ENCODE measurements at regions not wholly inside any gene's neighbourhood (a gene's known extent, or its start where the extent isn't known, plus 50 kb on each side); places are given as distances from the start of the nearest gene placed in this dataset.

- H3K4me1 ChIP-seq (ENCODE audit: control insufficient read depth in 2 of 2, insufficient read depth in 2 of 2, low read length in 2 of 2), result no peaks in the 10 kb centered on the region
- ChIA-PET POLR2A (no interaction called here), CTCF (no interaction called here)
- H3K4me3 ChIP-seq (ENCODE audit: control extremely low read depth in 1 of 5, extremely low read depth in 1 of 5, insufficient read depth in 1 of 5, low read depth in 2 of 5, low read length in 4 of 5), result no peak overlapping the region
- H3K79me2 ChIP-seq (ENCODE audit: control insufficient read depth, insufficient read depth, low read length), result no peaks in the 10 kb centered on the region
- H4K20me1 ChIP-seq (ENCODE audit: control insufficient read depth, insufficient read depth, low read length, poor library complexity, severe bottlenecking), result no peaks in the 10 kb centered on the region
- H3K9me3 ChIP-seq (ENCODE audit: control extremely low read depth in 1 of 3, control insufficient read depth in 2 of 3, insufficient read depth in 1 of 3, low read length in 2 of 3), result peaks cover 0 to 6% (median 0%) of the 10 kb centered on the region in 3 donors
- ATAC-seq (ENCODE audit: low read depth) (no peak), DNase-seq (no peak)
- Mint-ChIP-seq H3K9me3 (ENCODE audit: insufficient read depth) (peaks cover 3% of the 10 kb centered on the region), H3K27me3 (peaks cover 4% of the 10 kb centered on the region), H3K4me1 (no peaks in the 10 kb centered on the region), H3K27ac (no peak overlapping the region), H3K4me3 (no peak overlapping the region)
- no peaks in the 10 kb centered on the region for H3K36me3 ChIP-seq (replicated peaks in 1 of 2; ENCODE audit: control extremely low read depth in 1 of 2, control insufficient read depth in 1 of 2, extremely low read depth in 1 of 2, insufficient read depth in 2 of 2, low read length in 1 of 2)
- H3K4me2 ChIP-seq (replicated peaks; ENCODE audit: low read depth, low read length, poor library complexity, severe bottlenecking), result no peak overlapping the region
- H3K27ac ChIP-seq (ENCODE audit: low read length in 2 of 2), result no peak overlapping the region
- intact Hi-C loops (cut with micrococcal nuclease), result no loop called here
- H2AFZ ChIP-seq (ENCODE audit: insufficient read depth, low read depth, low read length, poor library complexity, severe bottlenecking), result no peak overlapping the region
- H3K9ac ChIP-seq (ENCODE audit: low read length), result no peak overlapping the region
- WGBS (ENCODE audit: insufficient coverage), result 89% methylated on average over 5 of the region's 7 CpGs
- H3K27me3 ChIP-seq (replicated peaks in 1 of 4; ENCODE audit: control extremely low read depth in 1 of 4, control insufficient read depth in 3 of 4, insufficient read depth in 4 of 4, low read length in 3 of 4), result no peaks in the 10 kb centered on the region
- TF ChIP-seq CTCF (IDR thresholded peaks at IDR 0.05) (no peak), EZH2 (IDR thresholded peaks at IDR 0.05; ENCODE audit: borderline replicate concordance, insufficient read depth, low read depth, low read length, poor library complexity, severe bottlenecking) (no peak)
Measured at GRCh38 chr9:85258236-85258635, 483.5 kb downstream of the AGTPBP1 start.

- CTCF ChIA-PET, result no interaction called here
- no peaks in the 10 kb centered on the region for H3K9me3 Mint-ChIP-seq (ENCODE audit: insufficient read depth)
- intact Hi-C loops (cut with micrococcal nuclease), result no loop called here
- Histone ChIP-seq H3K27ac (ENCODE audit: low read length in 2 of 2) (no peak overlapping the region), H4K20me1 (ENCODE audit: control insufficient read depth, insufficient read depth, low read length, poor library complexity, severe bottlenecking) (no peaks in the 10 kb centered on the region), H3K27me3 (replicated peaks in 1 of 4; ENCODE audit: control extremely low read depth in 1 of 4, control insufficient read depth in 3 of 4, insufficient read depth in 4 of 4, low read length in 3 of 4) (no peaks in the 10 kb centered on the region), H3K79me2 (ENCODE audit: control insufficient read depth, insufficient read depth, low read length) (no peaks in the 10 kb centered on the region), H3K4me1 (ENCODE audit: control insufficient read depth in 2 of 2, insufficient read depth in 2 of 2, low read length in 2 of 2) (no peaks in the 10 kb centered on the region), H3K9ac (ENCODE audit: low read length) (no peak overlapping the region), H2AFZ (ENCODE audit: insufficient read depth, low read depth, low read length, poor library complexity, severe bottlenecking) (no peak overlapping the region), H3K9me3 (ENCODE audit: control extremely low read depth in 1 of 3, control insufficient read depth in 2 of 3, insufficient read depth in 1 of 3, low read length in 2 of 3) (no peaks in the 10 kb centered on the region), H3K36me3 (replicated peaks in 1 of 2; ENCODE audit: control extremely low read depth in 1 of 2, control insufficient read depth in 1 of 2, extremely low read depth in 1 of 2, insufficient read depth in 2 of 2, low read length in 1 of 2) (no peaks in the 10 kb centered on the region), H3K4me3 (ENCODE audit: control extremely low read depth in 1 of 5, extremely low read depth in 1 of 5, insufficient read depth in 1 of 5, low read depth in 2 of 5, low read length in 4 of 5) (no peak overlapping the region), H3K4me2 (replicated peaks; ENCODE audit: low read depth, low read length, poor library complexity, severe bottlenecking) (no peak overlapping the region)
- no peak overlapping the region for H3K27ac Mint-ChIP-seq
- no peak for DNase-seq
- TF ChIP-seq CTCF (IDR thresholded peaks at IDR 0.05), result no peak
- TF ChIP-seq EZH2 (IDR thresholded peaks at IDR 0.05; ENCODE audit: borderline replicate concordance, insufficient read depth, low read depth, low read length, poor library complexity, severe bottlenecking), result no peak
- no peaks in the 10 kb centered on the region for H3K4me1 Mint-ChIP-seq
- POLR2A ChIA-PET, result no interaction called here
- WGBS (ENCODE audit: insufficient coverage), result 92% methylated on average over 5 of the region's 5 CpGs
- H3K4me3 Mint-ChIP-seq, result no peak overlapping the region
- no peak for ATAC-seq (ENCODE audit: low read depth)
- no peaks in the 10 kb centered on the region for H3K27me3 Mint-ChIP-seq
Measured at GRCh38 chr9:85249313-85249621, 492.5 kb downstream of the AGTPBP1 start.

All from B cell (primary cell).